Parathyroid adenoma (tissue), 2 donors: ENCODE measurements at regions not wholly inside any gene's neighbourhood (a gene's known extent, or its start where the extent isn't known, plus 50 kb on each side); places are given as distances from the start of the nearest gene placed in this dataset.

Experiments used
- H2AFZ ChIP-seq: fragments of 300-600 bp; sonication (generic); one replicate; pipeline ENCODE4 v1.7.0; 2017; ENCODE audit warnings: antibody characterized with exemption, mild to moderate bottlenecking
- H3K27ac ChIP-seq: fragments of 300-600 bp; sonication (generic); one replicate; pipeline ENCODE4 v1.7.0; 2017
- H3K27me3 ChIP-seq: fragments of 300-600 bp; sonication (generic); one replicate; pipeline ENCODE4 v1.7.0; 2017; ENCODE audit warnings: low read length; ENCODE audit not compliant: control insufficient read depth, insufficient read depth
- H3K36me3 ChIP-seq: fragments of 300-600 bp; sonication (generic); one replicate; pipeline ENCODE4 v1.7.0; 2017; ENCODE audit warnings: low read length; ENCODE audit not compliant: control insufficient read depth, insufficient read depth
- H3K4me1 ChIP-seq: fragments of 300-600 bp; sonication (generic); one replicate; pipeline ENCODE4 v1.7.0; 2017; ENCODE audit warnings: control low read depth
- H3K4me2 ChIP-seq: fragments of 300-600 bp; sonication (generic); one replicate; pipeline ENCODE4 v1.7.0; 2017; ENCODE audit warnings: low read length
- H3K4me3 ChIP-seq: fragments of 300-600 bp; sonication (generic); one replicate; pipeline ENCODE4 v1.7.0; 2017; ENCODE audit warnings: low read depth, low read length
- H3K79me2 ChIP-seq: fragments of 300-600 bp; sonication (generic); one replicate; pipeline ENCODE4 v1.7.0; 2017; ENCODE audit warnings: control low read depth
- H3K9ac ChIP-seq: fragments of 300-600 bp; sonication (generic); one replicate; pipeline ENCODE4 v1.7.0; 2017; ENCODE audit warnings: mild to moderate bottlenecking
- H3K9me3 ChIP-seq: fragments of 300-600 bp; sonication (generic); one replicate; pipeline ENCODE4 v1.7.0; 2017; ENCODE audit warnings: low read length; ENCODE audit not compliant: control insufficient read depth
- TF ChIP-seq, protein P1 (sequence below): fragments of 300-600 bp; sonication (generic); IDR thresholded peaks from one replicate; pipeline ENCODE4 v1.7.0; 2017; ENCODE audit warnings: antibody characterized with exemption, mild to moderate bottlenecking
- donor health status: primary hyperparathyroidism.

DNA sequence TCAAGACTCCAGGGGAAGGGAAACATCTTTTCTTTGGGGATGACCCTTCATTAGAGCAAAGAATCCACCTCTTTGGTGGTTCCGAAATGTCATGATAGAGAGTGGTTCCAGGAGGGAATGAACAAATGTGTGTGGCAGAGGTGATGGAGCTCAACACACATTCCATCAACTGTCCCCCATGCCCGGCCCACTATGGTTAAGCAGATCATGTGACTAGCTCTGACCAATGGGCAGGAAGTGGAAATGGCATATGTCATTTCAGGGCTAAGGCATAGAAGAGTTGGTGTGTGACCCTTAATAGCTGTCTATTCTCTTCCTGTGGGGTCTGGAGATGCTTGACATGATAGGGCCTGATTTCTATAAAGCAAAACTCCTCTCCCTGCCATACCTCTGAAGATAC is 194.6 kb downstream of the GAS1 start:
- TF ChIP-seq, protein P1, sequence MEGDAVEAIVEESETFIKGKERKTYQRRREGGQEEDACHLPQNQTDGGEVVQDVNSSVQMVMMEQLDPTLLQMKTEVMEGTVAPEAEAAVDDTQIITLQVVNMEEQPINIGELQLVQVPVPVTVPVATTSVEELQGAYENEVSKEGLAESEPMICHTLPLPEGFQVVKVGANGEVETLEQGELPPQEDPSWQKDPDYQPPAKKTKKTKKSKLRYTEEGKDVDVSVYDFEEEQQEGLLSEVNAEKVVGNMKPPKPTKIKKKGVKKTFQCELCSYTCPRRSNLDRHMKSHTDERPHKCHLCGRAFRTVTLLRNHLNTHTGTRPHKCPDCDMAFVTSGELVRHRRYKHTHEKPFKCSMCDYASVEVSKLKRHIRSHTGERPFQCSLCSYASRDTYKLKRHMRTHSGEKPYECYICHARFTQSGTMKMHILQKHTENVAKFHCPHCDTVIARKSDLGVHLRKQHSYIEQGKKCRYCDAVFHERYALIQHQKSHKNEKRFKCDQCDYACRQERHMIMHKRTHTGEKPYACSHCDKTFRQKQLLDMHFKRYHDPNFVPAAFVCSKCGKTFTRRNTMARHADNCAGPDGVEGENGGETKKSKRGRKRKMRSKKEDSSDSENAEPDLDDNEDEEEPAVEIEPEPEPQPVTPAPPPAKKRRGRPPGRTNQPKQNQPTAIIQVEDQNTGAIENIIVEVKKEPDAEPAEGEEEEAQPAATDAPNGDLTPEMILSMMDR, result no peak
- H3K9ac ChIP-seq, result no peak overlapping the region
- H3K4me2 ChIP-seq, result no peak overlapping the region
- no peaks in the 10 kb centered on the region for H3K27me3 ChIP-seq
- no peak overlapping the region for H3K4me3 ChIP-seq
- H3K79me2 ChIP-seq, result no peaks in the 10 kb centered on the region
- no peak overlapping the region for H2AFZ ChIP-seq
- no peak overlapping the region for H3K27ac ChIP-seq
- no peaks in the 10 kb centered on the region for H3K36me3 ChIP-seq
- H3K9me3 ChIP-seq, result no peaks in the 10 kb centered on the region
- H3K4me1 ChIP-seq, result no peaks in the 10 kb centered on the region

DNA sequence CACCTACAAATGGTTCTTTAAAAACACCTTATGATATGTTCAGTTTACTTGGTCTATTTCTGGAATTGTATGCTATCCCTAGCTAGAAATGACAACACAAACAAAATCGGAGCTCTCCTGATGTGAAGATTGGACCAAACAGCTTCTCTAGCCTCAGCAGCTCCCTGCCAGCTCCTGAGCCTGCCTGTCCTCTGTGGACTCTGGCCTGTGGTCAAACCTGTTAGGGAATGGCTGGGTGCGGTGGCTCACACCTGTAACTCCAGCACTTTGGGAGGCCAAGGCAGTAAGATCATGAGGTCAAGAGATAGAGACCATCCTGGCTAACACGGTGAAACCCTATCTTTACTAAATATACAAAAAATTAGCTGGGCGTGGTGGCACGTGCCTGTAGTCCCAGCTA is 195.3 kb downstream of the GAS1 start:
- H3K4me1 ChIP-seq, result no peaks in the 10 kb centered on the region
- no peak overlapping the region for H3K9ac ChIP-seq
- H3K27me3 ChIP-seq, result no peaks in the 10 kb centered on the region
- H2AFZ ChIP-seq, result no peak overlapping the region
- no peaks in the 10 kb centered on the region for H3K79me2 ChIP-seq
- no peak overlapping the region for H3K4me3 ChIP-seq
- H3K4me2 ChIP-seq, result no peak overlapping the region
- H3K27ac ChIP-seq, result no peak overlapping the region
- no peaks in the 10 kb centered on the region for H3K36me3 ChIP-seq
- no peaks in the 10 kb centered on the region for H3K9me3 ChIP-seq
- TF ChIP-seq, protein P1, result no peak

DNA sequence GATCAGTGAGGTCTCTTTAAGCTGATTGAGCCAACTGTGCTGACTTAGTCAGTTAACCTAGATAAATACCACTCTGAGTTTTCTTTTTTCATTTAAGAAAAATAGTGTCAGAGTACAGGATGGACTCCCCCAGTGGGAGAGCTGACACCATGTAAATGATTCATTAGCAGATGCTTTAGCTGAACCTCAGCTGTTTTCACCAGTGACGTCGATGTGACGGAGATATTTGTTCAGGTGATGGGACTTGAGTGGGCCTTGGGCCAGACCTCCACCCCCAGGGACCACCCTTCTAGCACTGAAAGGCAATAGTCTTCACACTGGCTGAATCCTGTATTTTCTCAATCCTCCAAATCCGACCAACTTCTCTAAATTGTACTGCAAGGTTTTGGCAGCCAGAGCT is 196.1 kb downstream of the GAS1 start:
- TF ChIP-seq, protein P1, result no peak

DNA sequence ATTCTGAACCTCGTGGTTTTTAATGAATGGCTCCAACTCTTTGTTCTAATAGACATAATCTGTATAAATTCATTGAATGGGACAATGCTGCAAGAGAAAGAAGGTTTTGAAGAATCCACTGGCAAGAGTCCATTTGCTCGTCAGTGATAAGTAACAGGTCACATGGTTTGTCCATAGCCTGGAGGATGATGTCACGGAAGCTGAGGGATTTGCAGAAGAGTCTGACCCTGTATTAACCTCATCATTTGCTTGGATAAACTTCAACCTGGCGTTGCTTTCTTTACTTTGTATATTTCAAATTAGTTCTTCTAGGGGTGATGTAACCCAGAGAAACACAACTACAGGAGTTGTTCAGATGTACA is 197.4 kb downstream of the GAS1 start:
- Histone ChIP-seq H2AFZ (no peak overlapping the region), H3K9ac (no peak overlapping the region), H3K4me2 (no peak overlapping the region), H3K27ac (no peak overlapping the region), H3K79me2 (no peaks in the 10 kb centered on the region), H3K36me3 (no peaks in the 10 kb centered on the region), H3K4me1 (no peaks in the 10 kb centered on the region), H3K4me3 (no peak overlapping the region), H3K27me3 (no peaks in the 10 kb centered on the region), H3K9me3 (no peaks in the 10 kb centered on the region)
- TF ChIP-seq, protein P1, result no peak

More for the DNA sequence above, 196.1 kb downstream of the GAS1 start:
- H3K9me3 ChIP-seq, result no peaks in the 10 kb centered on the region
- no peak overlapping the region for H3K4me3 ChIP-seq
- H3K9ac ChIP-seq, result no peak overlapping the region
- no peaks in the 10 kb centered on the region for H3K36me3 ChIP-seq
- no peak overlapping the region for H2AFZ ChIP-seq
- H3K27me3 ChIP-seq, result no peaks in the 10 kb centered on the region
- H3K4me1 ChIP-seq, result no peaks in the 10 kb centered on the region
- H3K79me2 ChIP-seq, result no peaks in the 10 kb centered on the region
- no peak overlapping the region for H3K4me2 ChIP-seq
- no peak overlapping the region for H3K27ac ChIP-seq

DNA sequence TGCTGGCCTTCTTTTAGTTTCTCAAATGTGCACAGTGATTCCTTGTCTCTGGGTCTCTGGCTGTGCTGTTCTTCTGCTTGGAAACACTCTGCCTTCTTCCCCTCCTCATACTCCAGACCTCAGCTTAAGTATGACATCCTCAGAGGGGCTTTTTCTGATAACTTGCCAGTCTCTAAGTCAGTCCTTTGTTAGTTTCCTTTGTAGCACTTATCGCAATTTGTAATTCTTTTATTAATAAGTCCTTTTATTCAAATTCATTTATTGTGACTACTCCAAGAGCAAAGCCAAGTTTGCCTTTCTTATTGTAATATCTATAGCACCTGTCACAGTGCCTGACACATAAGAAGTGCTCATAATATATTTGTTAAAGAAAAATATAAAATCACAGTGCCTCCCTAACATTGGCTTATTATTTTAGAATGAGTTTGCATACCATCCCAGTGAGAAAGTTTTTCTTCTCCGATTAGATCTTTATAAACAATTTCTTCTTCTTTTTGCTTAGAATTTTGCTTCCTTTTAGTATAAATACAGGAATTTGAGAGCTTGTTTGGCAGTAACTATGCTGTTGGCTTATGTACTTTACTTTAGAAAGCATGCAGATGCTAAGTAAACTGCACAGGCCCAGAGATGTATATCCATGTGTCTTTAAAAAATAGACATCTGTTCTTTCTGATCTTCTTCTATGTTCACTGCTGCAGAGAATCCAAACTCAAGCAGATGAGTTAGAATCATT is 198.0 kb downstream of the GAS1 start:
- Histone ChIP-seq H3K9me3 (no peaks in the 10 kb centered on the region), H3K36me3 (no peaks in the 10 kb centered on the region), H3K79me2 (no peaks in the 10 kb centered on the region), H2AFZ (no peak overlapping the region), H3K27me3 (no peaks in the 10 kb centered on the region), H3K4me2 (no peak overlapping the region), H3K4me1 (no peaks in the 10 kb centered on the region), H3K9ac (no peak overlapping the region), H3K4me3 (no peak overlapping the region), H3K27ac (no peak overlapping the region)
- TF ChIP-seq, protein P1, result no peak
